ENCODE measurements at regions not wholly inside any gene's neighbourhood (a gene's known extent, or its start where the extent isn't known, plus 50 kb on each side); places are given as distances from the start of the nearest gene placed in this dataset.

GRCh38 chr11:95374105-95374504, 143.1 kb upstream of the SESN3 start:
- no peak for TF ChIP-seq POLR2AphosphoS5 (IDR thresholded peaks at IDR 0.05; ENCODE audit: low read depth, low read length)
- TF ChIP-seq TAF1 (IDR thresholded peaks at IDR 0.05; ENCODE audit: borderline replicate concordance, insufficient read depth, low read length), result no peak
- no peak for TF ChIP-seq REST (IDR thresholded peaks at IDR 0.05; ENCODE audit: insufficient read depth in 1 of 2, low read depth in 2 of 2, low read length in 2 of 2)
- no peak for TF ChIP-seq FOXP2 (optimal IDR thresholded peaks at IDR 0.05; ENCODE audit: borderline replicate concordance, extremely low read depth, extremely low read length, insufficient read depth)
- TF ChIP-seq SIN3A (IDR thresholded peaks at IDR 0.05; ENCODE audit: borderline replicate concordance, insufficient read depth, low read length), result no peak
